ENCODE measurements at regions not wholly inside any gene's neighbourhood (a gene's known extent, or its start where the extent isn't known, plus 50 kb on each side); places are given as distances from the start of the nearest gene placed in this dataset.

GRCh38 chr1:234737967-234738314, 128.0 kb upstream of the IRF2BP2 start:
- no peaks in the 10 kb centered on the region for H3K9me3 ChIP-seq (ENCODE audit: control insufficient read depth in 1 of 2, insufficient read depth in 1 of 2, low read length in 2 of 2)
- Mint-ChIP-seq H3K4me1 (ENCODE audit: low read depth) (peaks cover 6% of the 10 kb centered on the region), H3K4me3 (no peak overlapping the region), H3K27ac (no peak overlapping the region), H3K9me3 (no peaks in the 10 kb centered on the region), H3K36me3 (ENCODE audit: low read depth) (no peaks in the 10 kb centered on the region), H3K27me3 (no peaks in the 10 kb centered on the region)
- ChIA-PET CTCF (no interaction called here), POLR2A (no interaction called here)
- intact Hi-C loops (cut with DNase I, micrococcal nuclease) = no loop called here
- H3K27ac ChIP-seq (ENCODE audit: low read depth in 1 of 2, low read length in 2 of 2) = no peak overlapping the region
- peaks cover 11% of the 10 kb centered on the region for H3K4me1 ChIP-seq (ENCODE audit: insufficient read depth, low read length)
- DNase-seq = no peak
- H3K36me3 ChIP-seq (ENCODE audit: insufficient read depth, low read length) = no peaks in the 10 kb centered on the region
- ATAC-seq (ENCODE audit: poor library complexity) = no peak
- no peak overlapping the region for H3K4me3 ChIP-seq (ENCODE audit: low read length)
- TF ChIP-seq, protein P1, sequence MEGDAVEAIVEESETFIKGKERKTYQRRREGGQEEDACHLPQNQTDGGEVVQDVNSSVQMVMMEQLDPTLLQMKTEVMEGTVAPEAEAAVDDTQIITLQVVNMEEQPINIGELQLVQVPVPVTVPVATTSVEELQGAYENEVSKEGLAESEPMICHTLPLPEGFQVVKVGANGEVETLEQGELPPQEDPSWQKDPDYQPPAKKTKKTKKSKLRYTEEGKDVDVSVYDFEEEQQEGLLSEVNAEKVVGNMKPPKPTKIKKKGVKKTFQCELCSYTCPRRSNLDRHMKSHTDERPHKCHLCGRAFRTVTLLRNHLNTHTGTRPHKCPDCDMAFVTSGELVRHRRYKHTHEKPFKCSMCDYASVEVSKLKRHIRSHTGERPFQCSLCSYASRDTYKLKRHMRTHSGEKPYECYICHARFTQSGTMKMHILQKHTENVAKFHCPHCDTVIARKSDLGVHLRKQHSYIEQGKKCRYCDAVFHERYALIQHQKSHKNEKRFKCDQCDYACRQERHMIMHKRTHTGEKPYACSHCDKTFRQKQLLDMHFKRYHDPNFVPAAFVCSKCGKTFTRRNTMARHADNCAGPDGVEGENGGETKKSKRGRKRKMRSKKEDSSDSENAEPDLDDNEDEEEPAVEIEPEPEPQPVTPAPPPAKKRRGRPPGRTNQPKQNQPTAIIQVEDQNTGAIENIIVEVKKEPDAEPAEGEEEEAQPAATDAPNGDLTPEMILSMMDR (IDR thresholded peaks at IDR 0.05) = no peak
- H3K27me3 ChIP-seq (ENCODE audit: control insufficient read depth in 1 of 2, insufficient read depth in 2 of 2, low read length in 2 of 2) = no peaks in the 10 kb centered on the region

DNA sequence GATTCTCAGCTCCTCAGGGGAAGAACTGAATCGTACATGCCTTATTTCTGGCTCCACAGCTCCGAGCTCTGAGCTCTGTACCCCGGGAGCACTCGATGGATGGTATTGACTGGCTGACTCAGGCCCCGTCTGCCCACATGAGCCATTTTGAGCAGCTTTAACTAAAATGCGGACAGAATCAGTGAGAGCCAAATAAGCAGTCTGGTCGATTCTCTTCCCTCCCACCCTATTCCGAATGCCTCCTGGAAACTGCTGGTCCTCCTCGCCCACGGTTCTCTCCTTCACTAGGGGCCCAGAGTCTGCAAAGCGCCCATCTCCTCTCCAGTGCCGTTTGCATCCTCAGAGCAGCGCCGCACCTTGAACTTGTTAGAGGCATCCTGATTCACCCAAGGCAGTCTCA, 125.9 kb upstream of the IRF2BP2 start:
- no peak for ATAC-seq (ENCODE audit: poor library complexity)
- no peaks in the 10 kb centered on the region for H3K36me3 Mint-ChIP-seq (ENCODE audit: low read depth)
- H3K36me3 ChIP-seq (ENCODE audit: insufficient read depth, low read length) = no peaks in the 10 kb centered on the region
- POLR2A ChIA-PET = interaction anchor here (1.2 kb wide), 1 partner anchor 9 kb away, joined by 3 read pairs; no protein-coding TSS in a partner anchor
- no peaks in the 10 kb centered on the region for H3K27me3 ChIP-seq (ENCODE audit: control insufficient read depth in 1 of 2, insufficient read depth in 2 of 2, low read length in 2 of 2)
- peaks cover 31% of the 10 kb centered on the region for H3K4me1 ChIP-seq (ENCODE audit: insufficient read depth, low read length)
- H3K4me1 Mint-ChIP-seq (ENCODE audit: low read depth) = peaks cover 26% of the 10 kb centered on the region
- CTCF ChIA-PET = interaction anchor here (1.1 kb wide), 1 partner anchor 12 kb away, joined by 3 read pairs; no protein-coding TSS in a partner anchor
- no peaks in the 10 kb centered on the region for H3K27me3 Mint-ChIP-seq
- H3K4me3 Mint-ChIP-seq = no peak overlapping the region
- H3K9me3 ChIP-seq (ENCODE audit: control insufficient read depth in 1 of 2, insufficient read depth in 1 of 2, low read length in 2 of 2) = no peaks in the 10 kb centered on the region
- no peak overlapping the region for H3K4me3 ChIP-seq (ENCODE audit: low read length)
- H3K27ac Mint-ChIP-seq = no peak overlapping the region
- no peak overlapping the region for H3K27ac ChIP-seq (ENCODE audit: low read depth in 1 of 2, low read length in 2 of 2)
- intact Hi-C loops (cut with DNase I, micrococcal nuclease) = no loop called here
- no peaks in the 10 kb centered on the region for H3K9me3 Mint-ChIP-seq
- TF ChIP-seq, protein P1 (IDR thresholded peaks at IDR 0.05) = no peak
- no peak for DNase-seq

- Histone ChIP-seq H3K27me3 (ENCODE audit: control insufficient read depth in 1 of 2, insufficient read depth in 2 of 2, low read length in 2 of 2) (no peaks in the 10 kb centered on the region), H3K4me1 (ENCODE audit: insufficient read depth, low read length) (peaks cover 35% of the 10 kb centered on the region), H3K9me3 (ENCODE audit: control insufficient read depth in 1 of 2, insufficient read depth in 1 of 2, low read length in 2 of 2) (no peaks in the 10 kb centered on the region), H3K36me3 (ENCODE audit: insufficient read depth, low read length) (no peaks in the 10 kb centered on the region), H3K27ac (ENCODE audit: low read depth in 1 of 2, low read length in 2 of 2) (no peak overlapping the region), H3K4me3 (ENCODE audit: low read length) (no peak overlapping the region)
- DNase-seq (no peak), ATAC-seq (ENCODE audit: poor library complexity) (no peak)
- Mint-ChIP-seq H3K4me3 (no peak overlapping the region), H3K4me1 (ENCODE audit: low read depth) (peaks cover 30% of the 10 kb centered on the region), H3K27me3 (no peaks in the 10 kb centered on the region), H3K9me3 (no peaks in the 10 kb centered on the region), H3K27ac (no peak overlapping the region), H3K36me3 (ENCODE audit: low read depth) (no peaks in the 10 kb centered on the region)
- intact Hi-C loops (cut with DNase I, micrococcal nuclease) = no loop called here
- ChIA-PET CTCF (interaction anchor here (1.1 kb wide), 1 partner anchor 11 kb away, joined by 3 read pairs; no protein-coding TSS in a partner anchor), POLR2A (interaction anchor here (1.2 kb wide), 1 partner anchor 10 kb away, joined by 3 read pairs; no protein-coding TSS in a partner anchor)
- TF ChIP-seq, protein P1 (IDR thresholded peaks at IDR 0.05) = no peak
Measured at GRCh38 chr1:234735476-234735875, 125.5 kb upstream of the IRF2BP2 start.
